ENCODE measurements at regions not wholly inside any gene's neighbourhood (a gene's known extent, or its start where the extent isn't known, plus 50 kb on each side); places are given as distances from the start of the nearest gene placed in this dataset.

DNA sequence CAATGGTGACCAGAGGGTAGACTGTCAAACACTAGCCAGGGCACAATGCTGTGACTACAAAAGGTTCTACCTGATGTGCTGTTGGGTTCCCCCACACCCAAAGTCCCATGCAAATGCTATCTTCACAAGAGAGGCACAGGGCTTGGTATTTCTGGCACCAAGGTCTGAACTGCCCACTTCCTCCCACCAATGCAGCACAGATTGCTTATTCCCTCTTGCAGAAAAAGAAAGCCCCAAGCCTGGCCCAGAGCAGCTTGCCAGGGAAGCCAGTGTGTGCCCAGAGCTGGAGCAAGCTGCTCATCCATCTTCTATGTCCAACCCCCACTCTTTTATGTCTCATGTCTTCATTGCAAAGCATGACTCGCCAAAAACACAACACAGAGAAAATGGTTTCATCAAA, 149.4 kb upstream of the CAMK1G start:
- TF ChIP-seq EP300 (IDR thresholded peaks at IDR 0.05; ENCODE audit: borderline replicate concordance), result no peak
- TF ChIP-seq YY1 (IDR thresholded peaks at IDR 0.05; ENCODE audit: low read depth), result no peak
- no peak for TF ChIP-seq TAF1 (IDR thresholded peaks at IDR 0.05; ENCODE audit: low read depth)
- TF ChIP-seq, protein P1, sequence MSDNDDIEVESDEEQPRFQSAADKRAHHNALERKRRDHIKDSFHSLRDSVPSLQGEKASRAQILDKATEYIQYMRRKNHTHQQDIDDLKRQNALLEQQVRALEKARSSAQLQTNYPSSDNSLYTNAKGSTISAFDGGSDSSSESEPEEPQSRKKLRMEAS (IDR thresholded peaks at IDR 0.05), result no peak
- no peak for TF ChIP-seq NFIC (IDR thresholded peaks at IDR 0.05)
- no peak for TF ChIP-seq TEAD4 (IDR thresholded peaks at IDR 0.05)
- TF ChIP-seq REST (IDR thresholded peaks at IDR 0.05; ENCODE audit: low read depth), result no peak
- no peak for TF ChIP-seq CEBPB (IDR thresholded peaks at IDR 0.05)
- TF ChIP-seq CREB1 (IDR thresholded peaks at IDR 0.05; ENCODE audit: low read depth), result no peak

Measured in Ishikawa (cell line).